Stomach (tissue), 8 donors: ENCODE measurements at regions not wholly inside any gene's neighbourhood (a gene's known extent, or its start where the extent isn't known, plus 50 kb on each side); places are given as distances from the start of the nearest gene placed in this dataset.

Experiments
- DNase-seq, 2 donors: peaks; one replicate each; pipeline versions ENCODE4 v3.0.0 to v3.0.0-alpha.2; 2013 to 2019
- H3K27ac ChIP-seq, 5 donors: fragments of 200-600 bp in 4 of 5; sonication (generic) in 4 of 5; one replicate each; pipeline ENCODE4 v1.5.1; 2013 to 2019; ENCODE audit warnings: mild to moderate bottlenecking in 1 of 5, moderate library complexity in 1 of 5
- H3K27me3 ChIP-seq, 3 donors: fragments of 200-600 bp; sonication (generic); one replicate each; pipeline ENCODE4 v1.5.1; 2017 to 2019; ENCODE audit warnings: mixed run types in 1 of 3
- H3K36me3 ChIP-seq, 4 donors: fragments of 200-600 bp; sonication (generic); 1 replicate in 3 of 4; 2 replicates in 1 of 4; pipeline ENCODE4 v1.5.1; 2016 to 2019
- H3K4me1 ChIP-seq, 4 donors: fragments of 200-600 bp; sonication (generic); one replicate each; pipeline ENCODE4 v1.5.1; 2016 to 2019
- H3K4me3 ChIP-seq, 4 donors: fragments of 200-600 bp; sonication (generic) in 3 of 4; one replicate each; pipeline ENCODE4 v1.5.1; 2016 to 2019; ENCODE audit warnings: mild to moderate bottlenecking in 1 of 4
- H3K9me3 ChIP-seq, 4 donors: fragments of 200-600 bp; sonication (generic); one replicate each; pipeline ENCODE4 v1.5.1; 2016 to 2019
- EP300 ChIP-seq: sonication (generic); formaldehyde crosslinking; IDR thresholded peaks from one replicate; pipeline ENCODE4 v1.6.1; 2017; ENCODE audit warnings: antibody characterized with exemption
- POLR2A ChIP-seq, 4 donors: fragments of 450-650 bp; IDR thresholded peaks; one replicate each; pipeline ENCODE4 v1.6.1; 2016; ENCODE audit warnings: antibody characterized with exemption in 4 of 4, control low read depth in 2 of 4, mild to moderate bottlenecking in 1 of 4, moderate library complexity in 1 of 4
- POLR2AphosphoS5 ChIP-seq, 3 donors: sonication (generic); formaldehyde crosslinking; IDR thresholded peaks; one replicate each; pipeline ENCODE4 v1.6.1; 2016; ENCODE audit warnings: antibody characterized with exemption in 3 of 3
- WGBS, 5 donors: extraction: QIAGEN DNeasy Blood & Tissue Kit in 3 of 5; methylation state at CpG; one replicate each; pipeline versions ENCODE4 v1.1.5 to v1.1.7; 2013 to 2018; 5-methylcytosine and 5-hydroxymethylcytosine counted together
- intact Hi-C: fragments of 100-400 bp; cut with DNase I; formaldehyde crosslinking; loops from one replicate; pipeline ENCODE4 v1.15.1; 2023; ENCODE audit warnings: low total_unique reads
- TF ChIP-seq, protein P1 (sequence below), 7 experiments: fragments of 450-650 bp in 4 of 7; fragments of 200-600 bp in 3 of 7; sonication (generic) in 3 of 7; IDR thresholded peaks; one replicate each; pipeline ENCODE4 v1.5.1; 2016 to 2019; ENCODE audit warnings: antibody characterized with exemption in 7 of 7, control low read depth in 2 of 7, mild to moderate bottlenecking in 1 of 7
- donor health status: healthy with polysubstance abuse.
- donor health status: Bipolar disorder and iron deficiency.
- donor health status: healthy.

DNA sequence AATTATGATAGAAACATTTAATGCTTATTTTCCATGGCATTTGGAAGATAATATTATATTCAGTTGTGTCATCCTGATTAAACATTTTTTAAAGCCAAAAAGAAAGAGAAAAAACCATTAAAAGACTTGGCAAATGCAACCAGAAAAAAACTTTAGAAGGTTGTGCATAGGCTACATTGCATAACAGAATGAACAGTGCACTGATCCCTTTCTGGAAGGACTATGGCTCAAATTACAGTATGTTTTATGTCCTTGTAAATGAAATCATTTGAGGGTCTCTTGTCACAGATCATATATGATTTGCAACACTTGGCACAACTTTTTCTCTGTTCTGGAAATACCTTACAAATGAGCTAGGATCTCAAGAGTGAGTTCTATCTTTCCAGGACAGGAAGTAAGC lies 275.2 kb upstream of the FLRT2 start:
- Histone ChIP-seq H3K27me3 (no peaks in the 10 kb centered on the region), H3K9me3 (no peaks in the 10 kb centered on the region), H3K4me1 (peaks cover 0 to 6% (median 0%) of the 10 kb centered on the region in 4 donors), H3K4me3 (no peak overlapping the region), H3K27ac (no peak overlapping the region), H3K36me3 (no peaks in the 10 kb centered on the region)
- DNase-seq: no peak
- TF ChIP-seq, protein P1, sequence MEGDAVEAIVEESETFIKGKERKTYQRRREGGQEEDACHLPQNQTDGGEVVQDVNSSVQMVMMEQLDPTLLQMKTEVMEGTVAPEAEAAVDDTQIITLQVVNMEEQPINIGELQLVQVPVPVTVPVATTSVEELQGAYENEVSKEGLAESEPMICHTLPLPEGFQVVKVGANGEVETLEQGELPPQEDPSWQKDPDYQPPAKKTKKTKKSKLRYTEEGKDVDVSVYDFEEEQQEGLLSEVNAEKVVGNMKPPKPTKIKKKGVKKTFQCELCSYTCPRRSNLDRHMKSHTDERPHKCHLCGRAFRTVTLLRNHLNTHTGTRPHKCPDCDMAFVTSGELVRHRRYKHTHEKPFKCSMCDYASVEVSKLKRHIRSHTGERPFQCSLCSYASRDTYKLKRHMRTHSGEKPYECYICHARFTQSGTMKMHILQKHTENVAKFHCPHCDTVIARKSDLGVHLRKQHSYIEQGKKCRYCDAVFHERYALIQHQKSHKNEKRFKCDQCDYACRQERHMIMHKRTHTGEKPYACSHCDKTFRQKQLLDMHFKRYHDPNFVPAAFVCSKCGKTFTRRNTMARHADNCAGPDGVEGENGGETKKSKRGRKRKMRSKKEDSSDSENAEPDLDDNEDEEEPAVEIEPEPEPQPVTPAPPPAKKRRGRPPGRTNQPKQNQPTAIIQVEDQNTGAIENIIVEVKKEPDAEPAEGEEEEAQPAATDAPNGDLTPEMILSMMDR (IDR thresholded peaks at IDR 0.05): no peak
- TF ChIP-seq POLR2A (IDR thresholded peaks at IDR 0.05) (no peak), EP300 (no peak), POLR2AphosphoS5 (IDR thresholded peaks at IDR 0.05) (no peak)
- intact Hi-C loops: no loop called here

DNA sequence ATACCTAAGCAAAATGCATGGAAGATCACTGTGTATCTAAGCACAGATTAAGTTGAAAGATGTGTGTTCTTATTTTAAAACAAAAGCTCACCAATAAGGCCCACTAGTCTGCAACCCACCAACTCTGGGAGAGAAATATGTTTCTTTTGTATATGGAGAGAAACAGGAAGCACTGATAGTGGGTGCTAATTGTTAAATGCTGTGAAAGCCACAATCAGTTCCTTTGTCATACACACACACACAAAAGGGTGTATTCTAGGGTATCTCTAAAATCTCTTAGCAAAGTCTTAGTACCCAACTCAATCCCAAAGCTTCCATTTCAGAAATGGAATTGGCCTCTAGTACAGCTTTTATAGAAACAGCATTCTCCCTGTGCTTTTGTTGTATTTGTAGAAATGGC lies 272.7 kb upstream of the FLRT2 start:
- TF ChIP-seq, protein P1 (IDR thresholded peaks at IDR 0.05): no peak
- TF ChIP-seq POLR2A (IDR thresholded peaks at IDR 0.05) (no peak), POLR2AphosphoS5 (IDR thresholded peaks at IDR 0.05) (no peak), EP300 (no peak)
- Histone ChIP-seq H3K27ac (no peak overlapping the region), H3K27me3 (no peaks in the 10 kb centered on the region), H3K4me1 (no peaks in the 10 kb centered on the region), H3K9me3 (no peaks in the 10 kb centered on the region), H3K4me3 (no peak overlapping the region), H3K36me3 (no peaks in the 10 kb centered on the region)
- DNase-seq: no peak
- intact Hi-C loops: no loop called here

DNA sequence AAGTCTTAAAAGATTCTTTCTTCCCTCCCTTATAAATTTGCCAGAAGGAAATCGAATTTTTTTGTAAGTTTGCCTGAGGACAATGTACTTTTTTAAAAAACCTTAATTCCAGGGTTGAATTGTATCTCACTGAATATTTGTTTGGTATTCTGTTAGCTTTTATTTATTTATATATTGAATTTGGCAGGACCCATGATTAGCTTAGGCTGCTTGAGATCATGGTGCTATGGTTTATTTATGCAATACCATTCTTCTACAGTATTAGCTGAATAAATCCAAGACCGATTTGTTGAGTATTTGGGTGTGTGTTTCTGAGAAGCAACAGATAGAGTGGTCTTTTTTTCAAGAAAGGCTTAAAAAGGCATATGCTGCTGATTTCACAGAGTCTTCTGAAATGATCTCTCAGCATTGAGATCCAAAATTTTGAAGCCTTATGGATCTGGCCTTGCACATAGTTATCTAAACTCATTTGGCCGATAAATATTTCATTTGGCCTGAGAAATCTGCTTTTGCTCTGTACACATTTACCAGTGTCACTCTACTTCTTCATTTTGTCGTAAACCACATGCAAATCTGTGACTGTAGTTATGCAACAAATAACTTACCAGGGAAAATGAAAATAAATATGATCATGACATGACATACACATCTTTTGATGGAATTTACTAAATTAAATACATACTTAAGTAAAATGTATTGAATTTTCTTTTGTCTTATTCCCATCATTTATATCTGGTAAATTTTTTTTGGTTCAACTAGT lies 265.8 kb upstream of the FLRT2 start:
- Histone ChIP-seq H3K27ac (no peak overlapping the region), H3K27me3 (no peaks in the 10 kb centered on the region), H3K4me1 (no peaks in the 10 kb centered on the region), H3K4me3 (no peak overlapping the region), H3K9me3 (no peaks in the 10 kb centered on the region), H3K36me3 (no peaks in the 10 kb centered on the region)
- TF ChIP-seq POLR2AphosphoS5 (IDR thresholded peaks at IDR 0.05) (no peak), EP300 (no peak), POLR2A (IDR thresholded peaks at IDR 0.05) (no peak)
- TF ChIP-seq, protein P1 (IDR thresholded peaks at IDR 0.05): no peak
- 60 to 69% (median 66%) methylated on average over 4 of the region's 4 CpGs for WGBS, 5 donors
- DNase-seq: no peak
- intact Hi-C loops: no loop called here

DNA sequence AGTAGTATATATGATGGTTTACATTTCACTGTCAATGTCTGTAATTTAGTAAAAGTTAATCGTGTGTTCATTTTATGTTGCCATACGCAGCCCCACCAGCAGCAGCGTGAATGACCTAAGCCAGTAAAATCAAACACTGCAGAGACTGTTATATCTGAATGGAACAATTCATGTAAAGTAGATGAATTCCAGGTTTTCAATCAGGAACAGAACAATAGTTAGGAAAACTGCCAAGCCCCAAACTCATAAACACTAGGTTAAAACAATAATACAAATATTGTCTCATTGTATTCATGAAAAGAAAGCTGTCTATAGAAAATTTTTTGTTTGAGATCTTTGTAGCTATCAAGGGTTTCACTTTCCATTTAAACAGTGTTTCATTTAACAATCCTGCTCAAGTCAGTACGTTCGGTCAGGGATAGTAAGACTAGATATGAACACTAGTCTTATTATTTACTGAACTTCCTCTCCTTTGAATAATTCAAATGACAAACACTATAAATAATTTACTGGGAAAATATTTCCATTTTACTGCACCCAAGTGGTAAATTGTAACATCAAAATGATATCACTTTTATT lies 256.8 kb upstream of the FLRT2 start:
- DNase-seq: peak in 1 of 2 donors; percentile 22
- Histone ChIP-seq H3K4me3 (peak overlapping the region in 1 of 4 donors; percentile 18), H3K27ac (no peak overlapping the region), H3K9me3 (no peaks in the 10 kb centered on the region), H3K4me1 (peaks cover 0 to 8% (median 0%) of the 10 kb centered on the region in 4 donors), H3K27me3 (no peaks in the 10 kb centered on the region), H3K36me3 (no peaks in the 10 kb centered on the region)
- TF ChIP-seq, protein P1 (IDR thresholded peaks at IDR 0.05): no peak
- TF ChIP-seq EP300: no peak
- TF ChIP-seq POLR2A (IDR thresholded peaks at IDR 0.05): no peak
- TF ChIP-seq POLR2AphosphoS5 (IDR thresholded peaks at IDR 0.05): no peak
- WGBS, 5 donors: 16 to 41% (median 26%) methylated on average over 5 of the region's 5 CpGs
- intact Hi-C loops: no loop called here
